AG09309 (cell line): ENCODE measurements at regions not wholly inside any gene's neighbourhood (a gene's known extent, or its start where the extent isn't known, plus 50 kb on each side); places are given as distances from the start of the nearest gene placed in this dataset.
A peak's percentile ranks its signal among the peaks of the same experiment; 100 is the strongest.

Experiments
- DNase-seq: peaks from one replicate; pipeline ENCODE4 v3.0.0-alpha.2; 2010; ENCODE audit warnings: low read depth
- H3K4me3 ChIP-seq: 2 replicates; pipeline ENCODE4 v1.5.1; 2011; ENCODE audit warnings: mild to moderate bottlenecking, low read depth, low read length, moderate library complexity; ENCODE audit not compliant: control insufficient read depth
- CTCF ChIP-seq: IDR thresholded peaks from 2 replicates; pipeline ENCODE4 v1.5.1; 2011; ENCODE audit warnings: mild to moderate bottlenecking, low read depth, low read length, inconsistent platforms; ENCODE audit not compliant: insufficient read depth, control insufficient read depth; ENCODE audit errors: missing control alignments

- no peak for DNase-seq
- no peak overlapping the region for H3K4me3 ChIP-seq
- no peak for TF ChIP-seq CTCF
Observed at GRCh38 chr10:8181496-8182157, 127.1 kb downstream of the GATA3 start.

DNA sequence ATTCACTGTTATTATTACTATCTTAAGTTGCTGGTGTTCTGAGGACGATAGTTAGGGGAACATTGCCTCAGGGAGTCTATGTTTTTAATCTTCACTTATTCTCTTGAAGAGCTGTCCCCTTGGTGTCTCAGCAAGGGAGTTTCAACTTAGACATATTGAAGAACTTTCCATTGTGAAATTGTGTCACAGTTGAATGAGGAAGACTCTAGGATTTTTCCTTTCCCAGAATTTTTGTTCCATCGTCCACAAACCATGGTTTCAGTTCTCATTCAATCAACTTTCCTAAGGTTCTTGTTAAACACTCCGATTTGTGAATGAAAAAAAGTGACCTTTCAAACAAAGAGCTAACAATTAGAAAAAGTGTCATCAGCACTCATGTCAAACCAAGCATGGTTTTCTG is 128.3 kb downstream of the GATA3 start:
- no peak overlapping the region for H3K4me3 ChIP-seq
- TF ChIP-seq CTCF: no peak
- DNase-seq: no peak

DNA sequence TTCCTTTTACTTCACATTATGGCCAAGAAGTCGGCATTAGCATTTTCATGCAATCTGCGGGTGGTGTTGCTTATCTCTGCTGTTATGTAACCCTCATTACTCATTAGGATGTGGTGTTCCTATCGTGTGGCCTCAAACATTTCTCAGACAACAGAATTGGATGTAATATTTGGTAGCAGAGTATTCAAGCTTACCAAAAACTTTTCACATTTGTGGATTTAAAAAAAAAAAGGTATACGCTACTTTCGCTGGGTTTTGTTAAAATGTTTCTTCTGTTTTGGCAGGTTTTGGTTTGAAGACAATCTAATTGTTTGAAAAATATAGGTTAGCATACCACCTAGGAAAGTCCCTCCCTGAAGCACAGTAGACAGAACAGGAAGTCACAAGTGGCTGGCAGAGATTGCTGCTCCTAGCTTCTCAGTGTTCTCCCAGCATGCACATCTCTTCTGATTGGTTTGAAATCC is 128.8 kb downstream of the GATA3 start:
- TF ChIP-seq CTCF: no peak
- peak; percentile 28 for DNase-seq
- H3K4me3 ChIP-seq: no peak overlapping the region

- no peak for TF ChIP-seq CTCF
- no peak for DNase-seq
- H3K4me3 ChIP-seq: no peak overlapping the region
Observed at GRCh38 chr10:8187171-8187666, 132.7 kb downstream of the GATA3 start.

DNA sequence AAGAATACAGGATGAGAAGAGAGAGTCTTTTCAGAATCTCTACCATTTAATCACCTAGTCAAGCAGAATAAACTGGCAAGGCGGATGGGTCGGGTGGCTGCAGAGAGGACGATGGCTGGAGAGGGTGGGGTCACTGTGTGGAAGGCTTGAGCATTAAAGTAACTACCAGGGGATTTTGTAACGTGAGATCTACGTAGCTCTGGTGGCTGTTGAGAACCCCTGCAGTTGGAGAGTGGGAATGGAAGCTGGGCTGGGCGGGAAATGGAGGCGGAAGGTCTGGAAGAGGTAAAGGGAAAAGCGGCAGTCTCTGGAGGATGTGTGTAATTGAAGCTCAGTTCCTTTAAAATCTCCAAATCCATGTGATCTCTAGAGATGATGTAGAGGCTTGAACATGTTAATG is 135.0 kb downstream of the GATA3 start:
- TF ChIP-seq CTCF: no peak
- DNase-seq: no peak
- no peak overlapping the region for H3K4me3 ChIP-seq

DNA sequence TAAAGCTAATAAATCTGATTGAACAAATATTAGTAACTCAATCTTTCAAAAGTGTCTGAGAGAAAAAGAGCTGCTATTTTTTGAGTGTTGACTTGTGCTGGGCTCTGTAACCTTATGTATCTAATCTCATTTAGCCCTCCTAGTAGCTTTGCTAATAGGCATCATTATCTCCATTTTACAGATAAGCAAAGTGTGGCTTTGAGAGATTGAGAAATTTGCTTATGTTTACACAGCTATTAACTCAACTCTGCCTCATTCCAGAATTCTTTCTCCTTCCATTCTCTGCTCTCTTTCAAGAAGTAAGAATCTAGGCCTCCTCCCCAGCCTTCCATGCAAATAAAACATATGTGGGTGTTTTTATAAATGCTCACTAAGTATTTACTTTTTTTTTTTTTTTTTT is 137.8 kb downstream of the GATA3 start:
- DNase-seq: no peak
- no peak overlapping the region for H3K4me3 ChIP-seq

More for the DNA sequence above, 137.8 kb downstream of the GATA3 start:
- no peak for TF ChIP-seq CTCF
